ENCODE measurements at regions not wholly inside any gene's neighbourhood (a gene's known extent, or its start where the extent isn't known, plus 50 kb on each side); places are given as distances from the start of the nearest gene placed in this dataset.

DNA sequence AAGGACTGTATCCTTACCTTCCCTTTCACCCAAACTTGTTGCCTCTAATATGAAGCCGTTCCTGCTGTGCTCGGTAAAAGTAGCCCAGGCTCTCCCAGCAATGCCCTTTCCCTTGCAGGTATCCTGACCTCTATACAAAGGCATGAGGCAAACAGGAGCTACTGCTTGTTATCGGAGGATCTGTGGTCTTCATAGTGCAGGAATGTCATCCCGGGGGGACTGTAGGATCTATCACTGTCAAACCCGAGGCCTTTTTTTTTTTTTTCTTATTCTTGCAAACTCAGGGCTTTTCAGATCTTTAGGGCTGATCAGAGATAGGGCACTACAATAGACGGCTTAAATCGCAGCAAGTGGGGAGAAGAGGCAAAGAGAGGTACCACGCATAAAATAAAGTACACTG, 1206.6 kb downstream of the TYW1 start:
- Histone ChIP-seq H3K9me3 (no peaks in the 10 kb centered on the region), H3K27me3 (peaks cover 7% of the 10 kb centered on the region), H3K4me3 (no peak overlapping the region), H3K36me3 (no peaks in the 10 kb centered on the region), H3K4me1 (no peaks in the 10 kb centered on the region), H3K27ac (no peak overlapping the region)
- DNase-seq (ENCODE audit: low spot score in 2 of 2), result no peak
- 56% methylated on average over 8 of the region's 8 CpGs for WGBS
- no peak for TF ChIP-seq CTCF (IDR thresholded peaks at IDR 0.05)
- no peak for TF ChIP-seq POLR2A (IDR thresholded peaks at IDR 0.05)
- TF ChIP-seq EP300 (IDR thresholded peaks at IDR 0.05), result no peak
- TF ChIP-seq POLR2AphosphoS5 (IDR thresholded peaks at IDR 0.05), result no peak

- WGBS, result 76% methylated on average over 7 of the region's 7 CpGs
- H3K27ac ChIP-seq, result no peak overlapping the region
- no peak overlapping the region for H3K4me3 ChIP-seq
- no peaks in the 10 kb centered on the region for H3K4me1 ChIP-seq
- TF ChIP-seq POLR2A (IDR thresholded peaks at IDR 0.05), result no peak
- no peak for TF ChIP-seq POLR2AphosphoS5 (IDR thresholded peaks at IDR 0.05)
- TF ChIP-seq EP300 (IDR thresholded peaks at IDR 0.05), result no peak
- no peak for TF ChIP-seq CTCF (IDR thresholded peaks at IDR 0.05)
- no peaks in the 10 kb centered on the region for H3K9me3 ChIP-seq
- H3K27me3 ChIP-seq, result peaks cover 7% of the 10 kb centered on the region
- H3K36me3 ChIP-seq, result no peaks in the 10 kb centered on the region
- DNase-seq (ENCODE audit: low spot score in 2 of 2), result no peak
Observed at GRCh38 chr7:68205826-68206225, 1209.2 kb downstream of the TYW1 start.

DNA sequence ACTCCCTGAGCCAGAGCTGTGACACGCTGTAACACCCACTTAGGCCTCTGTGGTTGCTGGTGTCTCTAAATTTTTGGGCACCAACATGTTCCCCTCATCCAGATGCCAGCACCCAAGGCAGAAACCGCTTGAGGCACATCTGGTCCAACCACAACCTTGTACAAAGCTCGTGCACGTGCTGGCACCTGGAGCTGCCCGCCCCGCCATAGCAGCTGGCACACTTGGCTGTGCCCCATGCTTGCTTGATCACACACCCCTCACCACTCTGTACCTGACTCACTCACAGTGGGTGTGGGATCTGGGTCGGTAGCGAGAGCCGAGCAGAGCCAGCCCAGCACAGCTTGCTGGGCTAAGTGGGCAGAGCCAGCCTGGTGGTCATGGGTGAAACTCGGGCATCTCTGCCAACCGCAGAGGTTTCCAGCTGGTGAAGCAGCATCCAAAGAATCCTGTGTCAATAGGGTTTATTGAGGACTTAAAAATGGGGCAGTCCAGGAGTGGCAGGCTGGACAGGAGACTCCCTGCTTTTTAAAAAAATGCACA, 1210.4 kb downstream of the TYW1 start:
- no peak overlapping the region for H3K4me3 ChIP-seq
- no peak for DNase-seq (ENCODE audit: low spot score in 2 of 2)
- H3K27me3 ChIP-seq, result peaks cover 7% of the 10 kb centered on the region
- 81% methylated on average over 9 of the region's 11 CpGs for WGBS
- no peak overlapping the region for H3K27ac ChIP-seq
- no peaks in the 10 kb centered on the region for H3K36me3 ChIP-seq
- no peaks in the 10 kb centered on the region for H3K4me1 ChIP-seq
- TF ChIP-seq EP300 (IDR thresholded peaks at IDR 0.05) (no peak), POLR2A (IDR thresholded peaks at IDR 0.05) (no peak), CTCF (IDR thresholded peaks at IDR 0.05) (no peak), POLR2AphosphoS5 (IDR thresholded peaks at IDR 0.05) (no peak)
- H3K9me3 ChIP-seq, result no peaks in the 10 kb centered on the region

DNA sequence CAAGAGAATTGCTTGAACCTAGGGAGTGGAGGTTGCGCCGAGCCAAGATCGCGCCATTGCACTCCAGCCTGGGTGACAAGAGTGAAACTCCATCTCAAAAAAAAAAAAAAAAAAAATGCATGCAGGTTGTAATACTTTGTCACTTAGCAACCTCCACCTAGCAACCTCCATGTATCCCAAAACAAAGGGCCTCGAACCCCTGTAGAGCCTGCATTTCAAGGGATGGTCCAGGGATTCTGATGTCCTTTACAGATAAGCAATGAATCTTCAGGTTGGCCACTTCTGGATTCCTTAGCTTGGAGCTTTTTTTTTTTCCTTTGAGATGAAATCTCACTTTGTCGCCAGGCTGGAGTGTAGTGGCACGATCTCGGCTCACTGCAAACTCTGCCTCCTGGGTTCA, 1211.0 kb downstream of the TYW1 start:
- 79% methylated on average over 8 of the region's 8 CpGs for WGBS
- DNase-seq (ENCODE audit: low spot score in 2 of 2), result no peak
- TF ChIP-seq POLR2A (IDR thresholded peaks at IDR 0.05) (no peak), EP300 (IDR thresholded peaks at IDR 0.05) (no peak), POLR2AphosphoS5 (IDR thresholded peaks at IDR 0.05) (no peak), CTCF (IDR thresholded peaks at IDR 0.05) (no peak)
- no peaks in the 10 kb centered on the region for H3K9me3 ChIP-seq
- H3K27me3 ChIP-seq, result peaks cover 7% of the 10 kb centered on the region
- H3K4me1 ChIP-seq, result no peaks in the 10 kb centered on the region
- H3K4me3 ChIP-seq, result no peak overlapping the region
- no peaks in the 10 kb centered on the region for H3K36me3 ChIP-seq
- H3K27ac ChIP-seq, result no peak overlapping the region

DNA sequence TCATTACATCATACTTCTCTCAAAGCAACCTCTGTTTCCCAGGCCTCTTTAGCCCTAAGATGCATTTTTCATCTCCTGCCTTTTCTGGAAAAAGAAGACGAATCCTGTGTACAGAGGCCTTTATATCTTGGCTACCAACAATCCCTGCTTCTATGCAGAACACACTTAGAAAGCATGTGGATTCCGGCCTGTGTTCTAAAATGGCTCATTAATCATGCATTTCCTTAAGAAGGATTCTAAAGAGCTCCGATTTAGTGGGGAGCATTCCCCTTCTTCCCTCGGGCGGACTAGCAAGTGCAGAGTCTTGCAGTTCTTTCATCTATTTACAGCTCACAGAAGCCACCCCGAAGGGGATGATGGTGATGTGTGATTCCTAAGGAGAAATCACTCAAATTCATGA, 1212.9 kb downstream of the TYW1 start:
- Histone ChIP-seq H3K27me3 (peaks cover 5% of the 10 kb centered on the region), H3K36me3 (no peaks in the 10 kb centered on the region), H3K4me3 (no peak overlapping the region), H3K27ac (no peak overlapping the region), H3K4me1 (no peaks in the 10 kb centered on the region), H3K9me3 (no peaks in the 10 kb centered on the region)
- no peak for DNase-seq (ENCODE audit: low spot score in 2 of 2)
- 64% methylated on average over 6 of the region's 6 CpGs for WGBS
- TF ChIP-seq EP300 (IDR thresholded peaks at IDR 0.05) (no peak), POLR2A (IDR thresholded peaks at IDR 0.05) (no peak), POLR2AphosphoS5 (IDR thresholded peaks at IDR 0.05) (no peak), CTCF (IDR thresholded peaks at IDR 0.05) (no peak)
